ENCODE measurements at regions not wholly inside any gene's neighbourhood (a gene's known extent, or its start where the extent isn't known, plus 50 kb on each side); places are given as distances from the start of the nearest gene placed in this dataset.
A peak's percentile ranks its signal among the peaks of the same experiment; 100 is the strongest.
"Not testable (repeated sequence)": the region's sequence is repeated elsewhere in the genome, so short reads cannot be mapped to it uniquely, and the experiment has no call there.

- no peak for DNase-seq
Measured at GRCh38 chr5:18378066-18378465, 743.8 kb downstream of the TAF11L14 start.

DNA sequence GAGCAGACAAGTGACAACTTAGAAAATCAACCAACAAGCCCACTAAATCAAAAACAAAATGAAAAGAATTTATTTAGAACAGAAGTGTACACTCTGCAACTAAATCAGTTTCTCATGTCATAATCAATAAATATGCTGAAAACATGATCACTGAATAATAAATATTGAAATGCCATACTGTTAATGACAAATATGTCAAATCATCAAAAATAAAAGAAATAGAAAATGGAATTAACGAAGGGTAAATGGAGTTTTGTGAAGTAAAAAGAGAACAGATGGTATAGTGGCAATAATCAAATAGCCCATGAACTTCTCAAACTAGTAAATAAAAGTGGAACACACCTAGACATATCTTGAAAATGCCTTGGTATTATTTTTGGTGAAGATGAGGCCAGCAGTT is 744.9 kb downstream of the TAF11L14 start:
- DNase-seq, result no peak

GRCh38 chr5:18380729-18381362 is 746.6 kb downstream of the TAF11L14 start:
- DNase-seq, result no peak

- DNase-seq, result peak; percentile 39
Measured at GRCh38 chr5:18393565-18394442, 759.5 kb downstream of the TAF11L14 start.

- no peak for DNase-seq
Measured at GRCh38 chr5:18394443-18394804, 760.2 kb downstream of the TAF11L14 start.

DNA sequence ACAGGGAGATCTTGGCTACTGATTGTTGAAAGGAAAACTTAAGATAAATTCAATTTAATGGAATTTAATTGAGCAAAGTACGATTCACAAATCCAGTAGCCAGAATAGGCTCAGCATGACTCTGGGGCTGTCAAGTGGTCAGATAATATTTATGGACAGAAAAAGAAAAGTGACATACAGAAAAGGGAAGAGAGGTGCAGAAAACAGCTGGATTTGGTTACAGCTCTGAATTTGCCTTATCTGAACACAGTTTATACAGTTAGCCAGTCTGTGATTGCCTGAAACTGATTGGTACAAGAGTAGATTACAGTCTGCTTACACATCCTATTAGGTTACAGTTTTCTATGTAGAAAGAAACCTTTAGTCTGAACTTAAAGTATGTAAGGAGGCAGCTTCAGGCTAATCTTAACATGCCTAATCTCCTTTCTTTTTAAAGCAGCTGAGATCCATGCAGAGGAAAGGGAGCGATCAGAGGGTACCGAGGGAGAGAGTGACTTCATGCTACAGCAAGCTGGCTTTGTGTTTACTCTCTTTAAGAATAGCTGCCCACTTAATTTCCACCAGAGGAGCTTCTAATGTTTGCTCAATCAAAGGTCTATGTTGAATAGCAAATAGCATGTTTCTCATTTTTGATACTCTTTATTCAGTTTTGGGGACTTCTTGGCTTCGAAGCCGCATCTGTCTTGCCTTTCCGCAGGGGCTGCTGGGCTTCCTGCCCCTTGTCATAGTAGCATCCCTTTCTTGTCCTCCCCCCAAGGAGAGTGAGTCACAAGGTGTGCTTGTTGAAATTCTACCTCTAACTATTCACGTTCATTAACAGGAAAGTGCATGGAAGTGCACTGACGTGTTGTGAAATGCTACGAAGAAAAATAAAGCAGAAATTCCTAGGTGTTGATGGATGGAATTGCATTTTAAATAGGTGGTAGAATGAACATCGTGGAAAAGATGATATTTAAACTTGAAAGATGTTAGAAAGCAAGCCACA is 761.2 kb downstream of the TAF11L14 start:
- no peak for DNase-seq

DNA sequence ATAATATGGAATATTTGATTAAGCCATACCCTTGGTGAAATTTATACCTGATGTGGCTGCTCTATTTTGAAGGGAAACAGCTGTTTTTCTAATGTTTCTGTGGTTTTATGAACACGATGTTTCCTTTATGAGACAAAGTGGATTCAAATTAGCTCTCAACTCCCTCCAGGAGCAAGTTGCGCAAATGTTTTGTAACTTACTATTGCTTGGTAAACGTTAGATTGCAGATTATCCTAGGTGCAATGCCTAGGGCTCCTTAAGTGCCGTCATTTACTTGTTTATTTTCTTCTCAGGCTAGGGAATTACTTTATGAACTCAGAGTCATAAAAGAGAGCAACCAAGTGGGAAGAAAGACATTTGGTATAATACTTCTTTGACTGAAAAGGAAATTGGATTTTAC is 763.1 kb downstream of the TAF11L14 start:
- no peak for DNase-seq

GRCh38 chr5:18397891-18398290 is 763.6 kb downstream of the TAF11L14 start:
- no peak for DNase-seq

DNA sequence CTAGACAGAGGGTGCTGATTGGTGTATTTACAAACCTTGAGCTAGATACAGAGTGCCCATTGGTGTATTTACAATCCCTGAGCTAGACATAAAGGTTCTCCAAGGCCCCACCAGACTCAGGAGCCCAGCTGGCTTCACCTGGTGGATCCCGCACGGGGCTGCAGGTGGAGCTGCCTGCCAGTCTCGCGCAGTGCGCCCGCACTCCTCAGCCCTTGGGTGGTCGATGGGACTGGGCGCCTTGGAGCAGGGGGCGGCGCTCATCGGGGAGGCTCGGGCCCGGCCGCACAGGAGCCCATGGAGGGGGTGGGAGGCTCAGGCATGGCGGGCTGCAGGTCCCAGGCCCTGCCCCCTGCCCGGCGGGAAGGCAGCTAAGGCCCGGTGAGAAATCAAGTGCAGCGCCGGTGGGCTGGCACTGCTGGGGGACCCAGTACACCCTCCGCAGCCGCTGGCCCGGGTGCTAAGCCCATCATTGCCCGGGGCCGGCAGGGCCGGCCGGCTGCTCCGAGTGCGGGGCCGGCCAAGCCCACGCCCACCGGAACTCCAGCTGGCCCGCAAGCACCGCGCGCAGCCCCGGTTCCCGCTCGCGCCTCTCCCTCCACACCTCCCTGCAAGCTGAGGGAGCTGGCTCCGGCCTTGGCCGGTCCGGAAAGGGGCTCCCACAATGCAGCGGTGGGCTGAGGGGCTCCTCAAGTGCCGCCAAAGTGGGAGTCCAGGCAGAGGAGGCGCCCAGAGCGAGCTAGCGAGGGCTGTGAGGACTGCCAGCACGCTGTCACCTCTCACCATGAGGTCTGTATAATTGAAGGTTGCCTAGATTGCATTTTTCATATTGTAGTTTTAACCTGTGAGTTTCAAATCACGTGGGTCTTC is 765.4 kb downstream of the TAF11L14 start:
- not testable (repeated sequence) for DNase-seq

DNA sequence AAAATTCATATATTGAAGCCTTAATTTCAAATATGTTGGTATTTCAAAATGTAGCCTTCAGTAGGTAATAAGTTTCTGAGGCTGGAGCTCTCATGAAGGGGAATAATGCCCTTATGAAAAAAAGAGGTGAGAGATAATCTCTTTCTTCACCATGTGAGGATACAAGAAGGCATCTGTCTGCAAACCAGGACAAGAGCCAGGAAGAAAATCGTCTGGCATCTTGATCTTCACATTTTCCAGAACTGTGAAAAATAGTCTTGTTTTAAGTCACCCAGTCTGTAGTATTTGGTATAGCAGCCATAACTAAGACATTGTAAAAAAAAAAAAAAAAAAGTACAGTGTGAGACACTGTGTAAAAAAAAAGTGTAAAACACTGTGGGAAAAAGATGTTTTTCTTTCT is 768.9 kb downstream of the TAF11L14 start:
- DNase-seq, result no peak

DNA sequence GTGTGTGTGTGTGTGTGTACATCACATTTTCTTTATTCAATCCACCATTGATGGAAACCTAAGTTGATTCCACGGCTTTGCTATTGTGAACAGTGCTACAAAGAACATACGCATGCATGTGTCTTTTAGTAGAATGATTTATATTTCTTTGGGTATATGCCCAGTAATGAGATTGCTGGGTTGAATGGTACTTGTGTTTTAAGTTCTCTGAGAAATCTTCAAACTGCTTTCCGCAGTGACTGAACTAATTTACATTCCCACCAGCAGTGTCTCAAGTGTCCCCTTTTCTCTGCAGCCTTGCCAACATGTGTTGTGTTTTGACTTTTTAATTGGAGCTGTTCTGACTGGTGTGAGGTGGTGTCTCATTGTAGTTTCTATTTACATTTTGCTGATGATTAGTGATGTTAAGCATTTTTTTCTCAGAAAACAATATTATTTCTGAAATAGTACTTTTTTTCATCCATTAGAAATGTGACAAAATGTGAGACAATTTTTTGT is 769.7 kb downstream of the TAF11L14 start:
- no peak for DNase-seq

GRCh38 chr5:18420711-18421110 is 786.5 kb downstream of the TAF11L14 start:
- DNase-seq, result no peak

- no peak for DNase-seq
Measured at GRCh38 chr5:18433336-18433735, 799.1 kb downstream of the TAF11L14 start.

GRCh38 chr5:18438126-18438525 is 803.9 kb downstream of the TAF11L14 start:
- DNase-seq, result no peak

GRCh38 chr5:18455521-18455920 is 821.3 kb downstream of the TAF11L14 start:
- DNase-seq, result no peak

DNA sequence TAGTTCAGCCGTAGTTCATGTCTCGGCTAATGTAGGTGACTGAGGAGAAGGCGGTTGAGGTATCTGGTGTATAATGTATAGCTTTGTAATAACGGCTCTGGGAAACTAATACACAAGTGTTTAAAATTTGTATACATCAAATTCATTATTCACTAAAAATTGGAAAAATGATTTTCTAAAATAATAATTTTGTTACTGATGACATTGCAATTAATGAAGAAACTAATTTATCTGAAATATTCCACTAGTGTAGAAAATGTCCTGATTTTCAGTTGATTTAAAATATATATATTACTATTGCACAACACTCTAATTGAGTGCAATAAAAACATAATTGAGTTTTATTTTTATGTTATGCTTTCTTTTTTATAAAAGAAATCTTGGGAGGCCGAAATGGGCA is 823.0 kb downstream of the TAF11L14 start:
- no peak for DNase-seq

- no peak for DNase-seq
Measured at GRCh38 chr5:18461766-18462165, 827.5 kb downstream of the TAF11L14 start.

GRCh38 chr5:18465833-18466681 is 831.8 kb downstream of the TAF11L14 start:
- DNase-seq, result peak; percentile 56

DNA sequence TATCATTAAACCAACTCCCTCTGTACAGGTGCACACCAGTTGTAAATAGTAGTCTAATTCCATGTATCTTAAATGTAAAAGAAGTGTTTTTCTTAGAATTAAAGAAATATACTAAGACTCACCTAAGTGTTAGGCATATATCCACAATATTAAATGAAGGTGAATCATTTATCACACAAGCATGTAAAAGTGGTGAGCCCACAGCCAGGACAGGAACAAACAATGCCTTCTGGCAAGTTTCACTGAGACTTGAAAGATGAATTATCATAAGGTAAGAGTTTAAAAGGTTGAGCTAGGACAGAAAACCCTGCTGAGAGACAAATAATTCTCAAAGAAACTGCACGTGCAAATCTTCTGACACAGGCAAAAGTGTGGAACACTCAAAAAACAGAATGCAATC is 832.5 kb downstream of the TAF11L14 start:
- no peak for DNase-seq

DNA sequence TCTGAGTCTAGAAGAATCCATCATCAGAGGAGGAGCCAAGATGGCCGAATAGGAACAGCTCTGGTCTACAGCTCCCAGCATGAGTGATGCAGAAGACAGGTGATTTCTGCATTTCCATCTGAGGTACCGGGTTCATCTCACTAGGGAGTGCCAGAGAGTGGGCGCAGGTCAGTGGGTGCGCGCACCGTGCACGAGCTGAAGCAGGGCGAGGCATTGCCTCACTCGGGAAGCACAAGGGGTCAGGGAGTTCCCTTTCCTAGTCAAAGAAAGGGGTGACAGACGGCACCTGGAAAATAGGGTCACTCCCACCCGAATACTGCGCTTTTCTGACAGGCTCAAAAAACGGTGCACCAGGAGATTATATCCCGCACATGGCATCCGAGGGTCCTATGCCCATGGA is 837.5 kb downstream of the TAF11L14 start:
- not testable (repeated sequence) for DNase-seq

GRCh38 chr5:18483451-18483850 is 849.2 kb downstream of the TAF11L14 start:
- DNase-seq, result no peak
